Activated CD8-positive, alpha-beta memory T cell treated with anti-CD3 and anti-CD28 coated beads, Interleukin-2, amount 50 U/mL, for 4 hours (primary cell): ENCODE measurements at regions not wholly inside any gene's neighbourhood (a gene's known extent, or its start where the extent isn't known, plus 50 kb on each side); places are given as distances from the start of the nearest gene placed in this dataset.

Experiments
- DNase-seq: peaks from one replicate; pipeline ENCODE4 v3.0.0-alpha.2; 2020

GRCh38 chr15:62591842-62592838 lies 427.1 kb upstream of the C2CD4B start:
- DNase-seq: no peak

DNA sequence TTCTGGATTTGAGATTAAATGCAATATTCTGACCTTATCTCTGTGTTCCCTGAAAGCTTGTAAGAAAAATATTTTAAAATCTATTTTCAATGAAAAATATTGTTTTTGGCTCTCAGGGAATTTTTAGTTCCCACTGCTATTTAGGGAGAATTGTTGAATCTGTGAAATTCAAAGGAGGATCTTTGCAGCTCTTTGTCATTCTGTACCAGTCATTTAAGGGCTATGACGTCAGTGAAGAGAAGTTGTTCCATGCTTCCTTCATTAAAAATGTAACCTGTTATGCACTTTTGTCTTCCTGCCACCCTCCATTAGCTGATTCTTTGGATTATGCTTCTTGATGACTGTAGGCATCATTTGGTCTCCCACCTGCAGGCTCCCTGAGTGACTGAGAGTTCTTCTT lies 427.8 kb upstream of the C2CD4B start:
- DNase-seq: no peak

GRCh38 chr15:62593681-62594399 lies 428.8 kb upstream of the C2CD4B start:
- DNase-seq: no peak

GRCh38 chr15:62598217-62598616 lies 433.1 kb upstream of the C2CD4B start:
- no peak for DNase-seq

DNA sequence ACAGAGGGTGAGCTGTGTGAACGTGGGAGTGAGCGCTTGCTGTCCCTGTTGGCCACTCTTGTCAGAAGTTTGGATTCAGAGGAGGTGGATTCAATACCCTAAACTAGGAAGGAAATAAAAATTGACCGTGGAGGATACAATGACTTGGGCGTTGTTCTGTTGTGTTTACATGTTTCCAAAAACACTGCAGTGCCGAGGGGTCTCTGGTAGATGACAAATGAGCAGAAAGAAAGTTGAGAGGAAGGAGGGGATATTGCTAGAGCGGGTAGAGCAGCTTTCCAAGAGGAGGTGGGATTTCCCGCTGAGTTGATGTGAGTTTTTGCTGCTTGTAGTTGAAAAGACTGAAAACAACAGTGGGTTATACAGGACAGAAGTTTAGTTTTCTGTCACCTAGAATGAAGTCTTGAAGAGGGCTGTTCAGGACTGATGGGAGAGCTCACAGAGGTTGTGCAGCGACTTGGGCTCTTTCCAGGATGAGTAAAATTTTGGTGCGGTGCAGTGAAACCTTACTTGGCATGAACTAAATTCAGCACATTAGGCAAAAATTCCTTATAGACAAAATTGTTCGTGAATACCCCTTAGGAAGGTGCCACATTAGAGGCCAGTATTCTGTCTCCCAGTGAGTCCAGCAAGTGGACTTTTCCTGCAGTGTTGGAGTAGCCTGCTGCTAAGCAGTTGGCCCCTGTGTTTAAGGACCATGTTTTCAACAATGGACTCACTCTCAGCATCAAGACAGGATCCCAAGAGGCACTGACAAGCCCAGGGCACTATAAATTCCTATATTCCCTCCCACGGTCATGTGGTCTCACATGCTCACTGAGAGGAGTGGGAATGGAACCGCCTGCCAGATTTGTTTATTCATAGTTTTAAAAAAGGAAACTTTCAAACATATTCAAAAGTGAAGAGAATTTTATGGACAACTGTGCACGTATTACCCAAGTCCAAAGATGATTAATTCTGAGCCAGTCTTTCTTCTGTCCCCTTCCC lies 435.0 kb upstream of the C2CD4B start:
- no peak for DNase-seq

DNA sequence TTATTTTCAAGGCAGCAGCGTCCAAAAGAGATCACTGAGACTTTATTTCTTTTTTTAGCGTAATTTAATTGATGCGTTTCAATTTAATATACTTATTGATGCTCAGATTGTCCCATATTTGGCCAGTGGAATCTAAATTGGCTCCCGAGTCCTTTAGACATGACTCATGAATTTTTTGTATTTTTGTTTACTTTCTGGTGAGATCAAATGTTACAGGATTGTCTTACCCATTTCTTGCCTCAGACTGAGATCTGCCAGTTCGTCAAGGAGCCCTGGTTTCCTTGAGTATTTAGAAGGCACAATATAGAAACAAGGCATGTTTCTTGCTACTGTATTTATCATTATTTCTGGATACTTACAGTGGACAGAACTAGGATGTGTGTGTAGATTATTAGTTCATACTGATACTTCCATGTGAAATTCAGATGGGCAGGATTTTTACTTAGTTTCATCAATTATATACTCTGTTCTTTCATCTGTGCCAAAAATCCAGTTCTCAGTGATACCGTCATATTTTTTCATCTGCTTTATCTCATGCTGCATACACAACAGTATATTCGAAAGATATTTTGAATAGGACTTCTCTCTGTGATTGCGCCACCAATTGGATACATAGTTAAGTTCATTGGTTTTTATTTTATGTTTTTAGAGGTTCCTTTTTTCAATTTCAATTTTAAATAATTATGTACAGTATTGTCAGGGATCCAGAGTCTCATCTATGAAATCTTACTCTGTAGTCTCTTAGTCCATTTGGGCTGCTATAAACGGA lies 436.9 kb upstream of the C2CD4B start:
- DNase-seq: no peak

DNA sequence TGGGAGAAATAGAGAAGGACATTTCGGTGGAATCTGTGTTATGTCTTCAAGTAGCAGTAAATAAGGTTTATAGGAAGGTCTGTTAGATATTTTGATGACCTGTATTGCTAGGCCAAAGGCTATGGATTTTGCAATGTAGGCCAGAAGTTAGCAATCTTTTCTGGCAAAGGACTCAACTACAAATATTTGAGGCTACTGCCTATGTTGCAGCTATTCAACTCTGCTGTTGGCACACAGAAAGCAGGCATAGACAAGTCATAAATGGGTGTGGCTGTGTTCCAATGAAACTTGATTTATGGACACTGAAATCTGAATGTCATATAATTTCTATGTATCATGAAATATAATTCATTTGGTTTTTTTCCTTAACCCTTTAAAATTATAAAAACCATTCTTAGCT lies 438.7 kb upstream of the C2CD4B start:
- no peak for DNase-seq

DNA sequence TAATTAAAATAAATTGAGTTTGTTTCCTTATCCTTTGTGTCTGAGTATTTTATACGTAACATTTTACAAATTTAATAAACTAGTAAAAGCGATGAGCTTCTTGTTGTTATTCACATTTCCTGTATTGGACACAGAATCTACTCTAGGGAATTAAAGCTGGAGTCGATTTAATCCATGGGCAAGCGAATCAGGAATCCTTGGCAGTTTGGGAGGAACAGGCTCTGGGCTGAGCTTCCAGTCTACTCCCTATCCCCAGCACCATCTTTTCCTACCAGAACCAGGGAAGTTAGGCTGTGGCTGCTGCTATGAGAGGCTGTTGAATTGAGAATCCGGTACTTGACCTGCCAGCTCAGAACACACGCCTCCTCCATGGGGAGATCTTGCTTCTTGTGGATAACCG lies 437.3 kb upstream of the TPM1 start:
- no peak for DNase-seq

GRCh38 chr15:62606376-62607113 lies 436.0 kb upstream of the TPM1 start:
- no peak for DNase-seq

DNA sequence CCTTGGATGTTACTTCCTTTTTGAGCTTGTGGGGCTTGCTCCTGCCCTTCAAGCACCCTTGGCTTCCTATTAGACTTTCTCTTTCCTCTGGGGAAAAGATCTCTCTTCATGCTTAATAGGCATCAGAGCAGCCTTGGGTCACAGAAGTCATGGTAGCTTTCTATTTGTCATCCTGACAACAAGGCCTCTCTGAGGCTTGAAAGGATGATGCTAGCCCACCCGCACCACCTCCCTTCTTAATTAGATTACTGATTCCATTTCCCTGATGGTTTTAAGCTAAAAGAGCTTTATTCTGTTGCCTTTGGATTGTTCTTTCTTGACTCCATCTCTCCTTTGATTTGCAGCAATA lies 435.5 kb upstream of the TPM1 start:
- no peak for DNase-seq

GRCh38 chr15:62607643-62608042 lies 434.9 kb upstream of the TPM1 start:
- no peak for DNase-seq

DNA sequence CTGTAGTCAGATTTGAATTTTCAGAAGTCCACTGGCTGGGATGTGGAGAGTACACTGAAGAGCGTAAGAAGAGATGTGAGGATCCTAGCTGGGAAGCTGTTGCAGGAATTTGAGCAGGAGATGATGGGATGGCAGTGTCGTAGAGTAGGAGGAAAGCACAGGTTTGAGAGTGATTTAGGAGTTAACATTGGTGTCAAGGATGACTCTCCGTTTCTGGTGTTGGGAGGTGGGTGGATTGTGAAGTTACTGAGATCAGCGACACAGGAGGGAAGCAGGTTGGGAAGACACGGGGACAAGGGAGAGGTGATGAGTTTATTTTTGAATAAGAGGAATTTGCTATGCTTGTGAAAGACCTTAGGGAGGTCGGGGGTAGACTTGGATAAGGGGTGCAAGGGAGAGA lies 434.2 kb upstream of the TPM1 start:
- DNase-seq: no peak

DNA sequence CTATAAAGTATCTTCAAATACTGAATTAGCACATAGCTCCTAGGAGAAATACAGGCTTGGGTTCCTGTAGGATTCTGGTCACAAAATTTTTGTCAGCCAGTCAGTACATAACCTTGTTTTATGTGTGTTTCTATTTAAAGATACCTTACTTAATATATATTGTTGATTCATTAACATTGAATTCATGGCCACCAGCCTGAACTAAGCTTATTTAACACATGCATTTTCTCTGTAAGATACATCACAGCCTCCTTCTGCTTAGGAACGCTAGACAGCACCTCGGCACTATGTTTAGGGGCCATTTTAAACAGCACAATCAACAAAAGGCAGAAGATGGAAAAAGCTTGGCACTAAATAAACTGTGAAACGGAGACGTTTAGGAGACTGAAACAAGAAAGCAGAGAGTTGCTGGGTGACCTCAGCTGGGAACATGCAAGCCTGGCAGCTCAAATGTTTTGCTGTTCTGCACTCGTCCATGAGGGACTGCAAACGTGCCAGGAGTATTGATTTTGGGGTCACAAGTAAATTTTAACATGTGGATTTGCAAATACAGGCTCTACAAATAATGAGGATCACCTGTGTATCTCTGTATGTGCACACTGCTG lies 432.2 kb upstream of the TPM1 start:
- no peak for DNase-seq

DNA sequence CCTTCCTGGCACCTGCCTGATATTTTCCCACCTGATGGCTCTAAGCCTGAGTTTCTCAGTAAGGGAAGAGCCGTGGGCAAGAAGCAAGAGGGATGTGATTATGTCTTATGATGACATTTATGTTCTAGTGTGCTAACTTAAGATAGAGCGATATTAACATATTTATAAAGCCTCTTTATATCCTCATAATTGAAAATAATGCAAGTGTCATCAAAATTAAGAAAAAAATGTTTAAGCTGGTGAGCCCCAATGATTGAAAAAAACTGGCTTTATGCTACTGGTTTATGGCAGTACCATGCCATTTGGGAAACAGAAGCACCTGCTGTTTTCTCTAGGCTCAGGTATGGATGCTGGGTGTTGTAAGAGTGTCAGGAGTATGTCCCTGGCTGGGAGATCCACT lies 431.5 kb upstream of the TPM1 start:
- DNase-seq: no peak

- no peak for DNase-seq
These were observed 430.3 kb upstream of the TPM1 start for GRCh38 chr15:62612183-62612733.

DNA sequence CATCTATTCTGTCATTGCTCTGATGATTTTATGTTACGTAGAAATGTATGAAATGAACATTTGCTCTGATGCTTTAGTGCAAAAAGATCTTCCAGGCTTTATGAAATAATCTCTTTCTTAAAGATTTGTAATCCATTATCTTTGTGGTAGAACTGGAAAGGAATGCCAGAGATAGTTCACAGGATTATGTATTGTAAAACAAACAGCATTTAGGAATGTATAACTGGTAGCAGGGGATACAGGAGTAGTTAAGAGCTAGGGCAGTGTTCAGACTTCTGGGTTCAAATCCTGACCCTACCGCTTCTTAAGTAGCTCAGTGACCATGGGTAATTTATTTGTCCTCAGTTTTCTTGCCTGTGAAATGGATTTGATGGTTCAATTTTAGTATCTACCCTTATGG lies 429.8 kb upstream of the TPM1 start:
- no peak for DNase-seq

DNA sequence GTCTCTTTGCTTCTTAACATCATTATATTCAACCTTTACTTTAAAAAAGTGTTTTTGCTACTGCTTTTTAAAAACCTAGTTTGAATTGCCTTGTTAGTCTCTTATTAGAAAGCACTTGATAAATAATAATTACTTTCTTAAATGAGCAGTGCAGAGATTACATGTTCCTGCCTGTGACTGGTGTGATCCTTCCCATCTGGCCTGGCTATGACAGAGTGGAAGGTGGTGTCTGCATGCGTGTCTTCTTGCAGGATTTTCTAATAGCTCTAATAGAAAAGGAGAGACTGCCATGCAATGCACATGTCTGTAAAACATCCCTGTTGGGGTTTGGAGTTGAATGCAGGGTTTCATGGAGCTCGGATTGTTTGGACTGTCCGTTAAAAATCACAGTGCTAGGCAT lies 425.8 kb upstream of the TPM1 start:
- no peak for DNase-seq

DNA sequence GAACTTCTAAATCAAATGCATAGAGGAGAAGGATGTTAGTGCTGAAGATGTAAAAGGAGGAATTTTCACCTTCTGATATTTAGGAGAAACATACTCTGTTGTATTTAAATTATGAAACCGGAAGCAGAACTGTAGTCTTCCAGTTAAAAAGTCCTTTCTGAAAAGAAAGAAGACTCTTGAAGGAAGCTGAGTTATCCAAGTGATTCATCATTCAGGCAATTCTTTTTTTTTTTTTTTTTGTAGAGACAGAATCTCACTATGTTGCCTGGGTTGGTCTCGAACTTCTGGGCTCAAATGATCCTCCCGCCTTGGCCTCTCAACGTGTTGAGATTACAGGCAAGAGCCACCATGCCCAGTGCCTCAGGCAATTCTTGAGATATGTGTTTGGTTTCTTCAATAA lies 424.8 kb upstream of the TPM1 start:
- DNase-seq: no peak

DNA sequence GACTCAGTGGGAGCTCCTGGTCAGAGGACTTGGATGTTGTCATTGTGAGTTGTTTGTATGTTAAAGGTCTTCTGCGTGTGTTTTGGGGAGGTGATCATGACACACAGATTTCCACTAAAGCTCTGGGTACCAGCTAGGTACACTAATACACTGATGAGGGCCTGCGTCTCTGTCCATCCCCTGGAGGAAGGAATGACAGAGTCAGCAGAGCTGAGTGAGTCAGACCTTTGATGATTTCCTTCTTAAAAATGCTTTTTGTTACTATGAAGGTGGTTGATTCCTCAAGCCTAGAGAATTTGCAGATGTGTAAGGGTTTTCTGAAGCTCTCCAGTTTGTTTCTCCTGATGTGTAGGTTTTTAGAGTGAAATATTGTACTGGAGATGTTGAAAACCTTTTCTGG lies 424.1 kb upstream of the TPM1 start:
- DNase-seq: no peak

DNA sequence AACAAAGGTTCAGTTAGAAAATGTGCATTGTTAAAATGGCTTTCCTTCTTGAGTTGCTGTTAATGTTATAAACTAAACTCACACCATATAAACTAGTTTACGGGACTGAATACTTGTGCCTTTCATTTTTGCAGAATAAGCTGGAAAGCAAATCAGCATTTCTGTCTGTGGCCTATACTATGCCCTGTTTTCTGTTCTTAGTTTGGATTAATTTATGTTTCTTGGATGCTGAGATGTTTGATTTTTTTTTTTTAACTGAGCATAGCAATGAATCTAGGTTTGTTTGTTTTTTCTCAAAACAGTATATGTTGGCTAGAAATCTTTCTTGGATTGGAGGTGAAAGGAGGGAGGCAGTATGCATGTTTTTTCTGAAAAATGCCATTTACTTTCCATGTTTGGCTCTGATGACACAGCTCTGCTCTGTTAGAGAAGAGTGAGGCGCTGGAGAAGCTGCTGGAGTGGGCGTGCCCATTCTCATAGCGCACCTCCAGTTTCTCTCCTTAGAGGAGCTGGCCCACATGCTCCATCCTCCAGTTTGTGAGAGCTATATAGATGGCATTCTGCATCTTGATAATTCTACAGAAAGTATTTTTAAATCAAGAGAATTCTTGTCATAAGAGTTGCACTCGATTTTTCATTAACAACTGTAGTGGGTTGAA lies 423.6 kb upstream of the TPM1 start:
- no peak for DNase-seq
